Spleen (tissue), 11 donors: ENCODE measurements at regions not wholly inside any gene's neighbourhood (a gene's known extent, or its start where the extent isn't known, plus 50 kb on each side); places are given as distances from the start of the nearest gene placed in this dataset.

Experiments used
- DNase-seq: peaks from one replicate; pipeline ENCODE4 v3.0.0-alpha.2; 2020
- H3K27ac ChIP-seq, 8 donors: fragments of 200-600 bp; sonication (generic) in 7 of 8; 1 replicate in 4 of 8; 2 replicates in 4 of 8; pipeline versions ENCODE4 v1.5.0 to v1.8.0; 2016 to 2021; ENCODE audit warnings: inconsistent platforms in 4 of 8, mild to moderate bottlenecking in 4 of 8, moderate library complexity in 1 of 8
- H3K27me3 ChIP-seq, 7 donors: fragments of 200-600 bp; sonication (generic) in 6 of 7; replicated peaks in 1 of 7; 1 replicate in 4 of 7; 2 replicates in 3 of 7; pipeline versions ENCODE4 v1.5.0 to v1.8.0; 2016 to 2021; ENCODE audit warnings: inconsistent platforms in 3 of 7, mild to moderate bottlenecking in 1 of 7
- H3K36me3 ChIP-seq, 6 donors: fragments of 200-600 bp; sonication (generic) in 5 of 6; 1 replicate in 4 of 6; 2 replicates in 2 of 6; pipeline versions ENCODE4 v1.5.0 to v1.8.0; 2016 to 2021; ENCODE audit warnings: inconsistent platforms in 2 of 6
- H3K4me1 ChIP-seq, 6 donors: fragments of 200-600 bp; sonication (generic) in 5 of 6; 1 replicate in 3 of 6; 2 replicates in 3 of 6; pipeline versions ENCODE4 v1.5.0 to v1.8.0; 2016 to 2021; ENCODE audit warnings: inconsistent platforms in 3 of 6
- H3K4me3 ChIP-seq, 8 donors: fragments of 200-600 bp; sonication (generic) in 7 of 8; 1 replicate in 4 of 8; 2 replicates in 4 of 8; pipeline versions ENCODE4 v1.5.0 to v1.8.0; 2016 to 2021; ENCODE audit warnings: inconsistent platforms in 4 of 8, mild to moderate bottlenecking in 4 of 8, moderate library complexity in 2 of 8
- H3K9me3 ChIP-seq, 8 donors: fragments of 200-600 bp; sonication (generic) in 7 of 8; 1 replicate in 4 of 8; 2 replicates in 4 of 8; pipeline versions ENCODE4 v1.5.0 to v1.8.0; 2016 to 2021; ENCODE audit warnings: inconsistent platforms in 4 of 8
- CTCF ChIP-seq, 11 experiments: fragments of 200-600 bp in 7 of 11; fragments of 450-650 bp in 4 of 11; sonication (generic) in 4 of 11; IDR thresholded peaks in 8 of 11; conservative IDR thresholded peaks in 3 of 11; 1 replicate in 7 of 11; 2 replicates in 4 of 11; pipeline versions ENCODE4 v1.4.0 to v1.8.0; 2016 to 2021; ENCODE audit warnings: antibody characterized with exemption in 11 of 11, inconsistent platforms in 4 of 11, mild to moderate bottlenecking in 1 of 11
- POLR2A ChIP-seq, 3 donors: fragments of 450-650 bp; IDR thresholded peaks; one replicate each; pipeline ENCODE4 v1.5.1; 2017; ENCODE audit warnings: antibody characterized with exemption in 3 of 3, mild to moderate bottlenecking in 1 of 3
- POLR2AphosphoS5 ChIP-seq, 3 donors: sonication (generic); formaldehyde crosslinking; IDR thresholded peaks; one replicate each; pipeline ENCODE4 v1.5.1; 2017; ENCODE audit warnings: antibody characterized with exemption in 3 of 3
- WGBS, 5 donors: extraction: QIAGEN DNeasy Blood & Tissue Kit in 3 of 5; methylation state at CpG; one replicate each; pipeline versions ENCODE4 v1.1.5 to v1.1.7; 2013 to 2018; 5-methylcytosine and 5-hydroxymethylcytosine counted together
- intact Hi-C: fragments of 100-400 bp; cut with DNase I; formaldehyde crosslinking; loops from one replicate; pipeline ENCODE4 v1.15.0; 2023; ENCODE audit warnings: low total_unique reads
- donor health status: healthy with polysubstance abuse.
- donor health status: DM: no; HTN: no; CAD: no; lungs with moderate emphysema.
- donor health status: DM: no; HTN: no; CAD: no.
- donor health status: Bipolar disorder and iron deficiency.
- donor health status: healthy.
- donor health status: DM: no; HTN: no; CAD: no.
- donor health status: DM: yes; HTN: yes; CAD: no.

DNA sequence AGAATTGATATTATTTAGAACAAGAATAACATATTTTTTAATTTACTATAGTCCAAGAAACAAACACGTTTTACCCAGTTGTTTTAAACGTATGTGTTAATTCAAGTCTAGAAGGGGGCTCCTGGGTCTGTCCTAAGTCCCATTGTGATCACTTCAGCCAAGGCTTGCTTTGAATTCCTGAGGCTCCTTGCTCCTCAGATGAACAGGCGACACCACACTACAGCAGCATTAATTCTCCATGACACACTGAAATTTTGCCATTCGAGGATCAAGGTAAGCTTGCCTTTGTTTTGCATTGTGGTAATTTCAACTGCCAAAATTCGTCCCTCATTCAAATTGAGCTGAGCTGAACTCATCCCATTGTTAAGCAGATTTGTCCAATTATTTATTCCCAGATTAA lies 1442.6 kb downstream of the SLITRK5 start:
- no peaks in the 10 kb centered on the region for H3K36me3 ChIP-seq
- H3K27me3 ChIP-seq, result no peaks in the 10 kb centered on the region
- WGBS, 5 donors, result 54 to 72% (median 64%) methylated on average over 5 of the region's 5 CpGs
- no peak overlapping the region for H3K4me3 ChIP-seq
- no peaks in the 10 kb centered on the region for H3K4me1 ChIP-seq
- DNase-seq, result no peak
- TF ChIP-seq CTCF (IDR thresholded peaks at IDR 0.05 in 8 of 11, conservative IDR thresholded peaks at IDR 0.05 in 3 of 11) (no peak), POLR2AphosphoS5 (IDR thresholded peaks at IDR 0.05) (no peak), POLR2A (IDR thresholded peaks at IDR 0.05) (no peak)
- H3K27ac ChIP-seq, result no peak overlapping the region
- H3K9me3 ChIP-seq, result peaks cover 0 to 14% (median 0%) of the 10 kb centered on the region in 8 donors
- intact Hi-C loops, result no loop called here

GRCh38 chr13:89115307-89115706 lies 1444.1 kb downstream of the SLITRK5 start:
- intact Hi-C loops, result no loop called here
- 74 to 90% (median 80%) methylated on average over 3 of the region's 3 CpGs for WGBS, 5 donors
- Histone ChIP-seq H3K9me3 (peaks cover 0 to 14% (median 0%) of the 10 kb centered on the region in 8 donors), H3K4me3 (no peak overlapping the region), H3K4me1 (no peaks in the 10 kb centered on the region), H3K27me3 (no peaks in the 10 kb centered on the region), H3K27ac (no peak overlapping the region), H3K36me3 (no peaks in the 10 kb centered on the region)
- DNase-seq, result no peak
- TF ChIP-seq POLR2AphosphoS5 (IDR thresholded peaks at IDR 0.05) (no peak), POLR2A (IDR thresholded peaks at IDR 0.05) (no peak), CTCF (IDR thresholded peaks at IDR 0.05 in 8 of 11, conservative IDR thresholded peaks at IDR 0.05 in 3 of 11) (no peak)

GRCh38 chr13:89136678-89137077 lies 1465.5 kb downstream of the SLITRK5 start:
- no peak overlapping the region for H3K4me3 ChIP-seq
- H3K4me1 ChIP-seq, result no peaks in the 10 kb centered on the region
- no peak for DNase-seq
- H3K27me3 ChIP-seq, result no peaks in the 10 kb centered on the region
- peaks cover 0 to 3% (median 0%) of the 10 kb centered on the region in 8 donors for H3K9me3 ChIP-seq
- no peak overlapping the region for H3K27ac ChIP-seq
- WGBS, 5 donors, result 54 to 59% (median 58%) methylated on average over 3 of the region's 3 CpGs
- no peaks in the 10 kb centered on the region for H3K36me3 ChIP-seq
- TF ChIP-seq POLR2A (IDR thresholded peaks at IDR 0.05) (no peak), POLR2AphosphoS5 (IDR thresholded peaks at IDR 0.05) (no peak), CTCF (IDR thresholded peaks at IDR 0.05 in 8 of 11, conservative IDR thresholded peaks at IDR 0.05 in 3 of 11) (no peak)
- intact Hi-C loops, result no loop called here

DNA sequence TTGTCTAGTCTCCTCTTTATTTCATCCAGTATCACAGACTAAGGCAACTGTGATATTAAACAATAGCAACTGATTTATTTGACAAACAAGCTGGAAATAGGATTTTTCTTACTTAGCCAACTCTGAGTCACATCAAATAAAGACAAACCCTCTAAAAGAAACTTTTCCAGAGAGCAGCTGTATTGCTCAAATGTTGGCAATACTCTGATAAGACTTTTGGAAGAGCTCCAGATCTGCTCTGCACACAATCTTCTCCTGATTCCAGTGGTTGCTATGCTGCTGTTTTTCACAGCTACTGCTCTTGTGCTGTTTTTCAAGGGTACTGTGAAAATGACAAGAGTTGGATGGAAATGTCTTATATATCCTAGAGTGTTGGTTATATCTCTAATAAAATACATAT lies 1479.2 kb downstream of the SLITRK5 start:
- intact Hi-C loops, result no loop called here
- no peaks in the 10 kb centered on the region for H3K4me1 ChIP-seq
- TF ChIP-seq POLR2AphosphoS5 (IDR thresholded peaks at IDR 0.05) (no peak), CTCF (IDR thresholded peaks at IDR 0.05 in 8 of 11, conservative IDR thresholded peaks at IDR 0.05 in 3 of 11) (no peak), POLR2A (IDR thresholded peaks at IDR 0.05) (no peak)
- no peak overlapping the region for H3K27ac ChIP-seq
- no peaks in the 10 kb centered on the region for H3K27me3 ChIP-seq
- no peaks in the 10 kb centered on the region for H3K36me3 ChIP-seq
- H3K9me3 ChIP-seq, result peaks cover 0 to 43% (median 25%) of the 10 kb centered on the region in 8 donors
- no peak overlapping the region for H3K4me3 ChIP-seq
- no peak for DNase-seq
